Activated CD4-positive, alpha-beta memory T cell treated with anti-CD3 and anti-CD28 coated beads for 36 hours (primary cell): ENCODE measurements at regions not wholly inside any gene's neighbourhood (a gene's known extent, or its start where the extent isn't known, plus 50 kb on each side); places are given as distances from the start of the nearest gene placed in this dataset.
"Not testable (repeated sequence)": the region's sequence is repeated elsewhere in the genome, so short reads cannot be mapped to it uniquely, and the experiment has no call there.

Experiments used
- CTCF ChIA-PET: fragments of 350-600 bp; sonication (Branson Sonifier 250); formaldehyde crosslinking; loops from one replicate; lab custom pipeline; 2021; ENCODE audit warnings: antibody characterized with exemption, inconsistent platforms; lab: Charles Lee
- POLR2A ChIA-PET: fragments of 350-600 bp; sonication (Branson Sonifier 250); formaldehyde crosslinking; loops from one replicate; lab custom pipeline; 2021; ENCODE audit warnings: antibody characterized with exemption; lab: Charles Lee
- DNase-seq: peaks from one replicate; pipeline ENCODE4 v3.0.0-alpha.2; 2020
- H3K27ac Mint-ChIP-seq: one replicate; pipeline ENCODE4 v1.8.0; 2021; ENCODE audit warnings: mixed read lengths
- H3K27me3 Mint-ChIP-seq: one replicate; pipeline ENCODE4 v1.8.0; 2021; ENCODE audit warnings: mixed read lengths
- H3K36me3 Mint-ChIP-seq: one replicate; pipeline ENCODE4 v1.8.0; 2021; ENCODE audit warnings: mixed read lengths
- H3K4me1 Mint-ChIP-seq: one replicate; pipeline ENCODE4 v1.8.0; 2021; ENCODE audit warnings: low read depth, mixed read lengths
- H3K4me3 Mint-ChIP-seq: one replicate; pipeline ENCODE4 v1.8.0; 2021; ENCODE audit warnings: mild to moderate bottlenecking, mixed read lengths
- H3K9me3 Mint-ChIP-seq: one replicate; pipeline ENCODE4 v1.8.0; 2021; ENCODE audit warnings: mixed read lengths
- intact Hi-C: fragments of 100-400 bp; cut with micrococcal nuclease; formaldehyde crosslinking; loops from one replicate; pipeline ENCODE4 v1.15.1; 2023

DNA sequence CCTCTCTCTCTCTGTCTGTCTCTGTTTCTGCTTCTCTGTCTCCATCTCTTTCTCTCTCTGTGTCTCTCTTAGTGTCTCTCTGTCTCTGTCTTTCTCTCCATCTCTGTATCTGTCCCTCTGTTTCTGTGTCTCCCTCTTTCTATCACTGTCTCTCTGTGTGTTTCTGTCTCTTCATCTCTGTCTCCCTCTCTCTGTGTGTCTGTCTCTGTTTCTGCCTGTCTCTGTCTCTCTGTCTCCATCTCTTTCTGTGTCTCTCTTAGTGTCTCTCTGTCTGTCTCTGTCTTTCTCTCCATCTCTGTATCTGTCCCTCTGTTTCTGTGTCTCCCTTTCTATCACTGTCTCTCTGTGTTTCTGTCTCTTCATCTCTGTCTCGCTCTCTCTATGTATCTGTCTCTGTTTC, 125.4 kb upstream of the TPTE start:
- POLR2A ChIA-PET, H3K9me3 Mint-ChIP-seq, CTCF ChIA-PET, DNase-seq, H3K36me3 Mint-ChIP-seq, H3K27me3 Mint-ChIP-seq, H3K27ac Mint-ChIP-seq, H3K4me1 Mint-ChIP-seq, H3K4me3 Mint-ChIP-seq, intact Hi-C loops: not testable (repeated sequence)

DNA sequence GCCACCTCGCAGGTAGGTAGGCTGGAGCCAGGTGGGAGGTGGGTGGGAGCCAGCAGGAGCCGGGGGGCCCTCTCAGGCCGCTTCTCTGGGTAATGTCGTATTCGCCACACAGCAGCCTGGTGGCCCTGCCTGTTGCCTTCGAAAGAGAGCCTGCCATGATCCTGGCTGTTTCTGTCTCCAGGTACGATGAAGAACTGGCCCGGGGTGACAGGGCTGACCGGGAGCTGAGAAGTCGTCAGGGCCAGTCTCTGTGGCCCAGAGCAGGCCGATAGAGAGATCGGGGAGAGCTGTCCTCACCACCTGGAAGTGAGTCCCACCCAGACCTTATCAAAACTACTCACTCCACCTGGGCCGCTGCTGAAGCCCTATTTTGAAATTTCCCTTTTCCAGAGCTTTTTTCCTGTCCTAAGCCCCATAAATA, 123.9 kb upstream of the TPTE start:
- H3K9me3 Mint-ChIP-seq, H3K27ac Mint-ChIP-seq, H3K27me3 Mint-ChIP-seq, DNase-seq, intact Hi-C loops, POLR2A ChIA-PET, CTCF ChIA-PET, H3K4me3 Mint-ChIP-seq, H3K4me1 Mint-ChIP-seq, H3K36me3 Mint-ChIP-seq: not testable (repeated sequence)

DNA sequence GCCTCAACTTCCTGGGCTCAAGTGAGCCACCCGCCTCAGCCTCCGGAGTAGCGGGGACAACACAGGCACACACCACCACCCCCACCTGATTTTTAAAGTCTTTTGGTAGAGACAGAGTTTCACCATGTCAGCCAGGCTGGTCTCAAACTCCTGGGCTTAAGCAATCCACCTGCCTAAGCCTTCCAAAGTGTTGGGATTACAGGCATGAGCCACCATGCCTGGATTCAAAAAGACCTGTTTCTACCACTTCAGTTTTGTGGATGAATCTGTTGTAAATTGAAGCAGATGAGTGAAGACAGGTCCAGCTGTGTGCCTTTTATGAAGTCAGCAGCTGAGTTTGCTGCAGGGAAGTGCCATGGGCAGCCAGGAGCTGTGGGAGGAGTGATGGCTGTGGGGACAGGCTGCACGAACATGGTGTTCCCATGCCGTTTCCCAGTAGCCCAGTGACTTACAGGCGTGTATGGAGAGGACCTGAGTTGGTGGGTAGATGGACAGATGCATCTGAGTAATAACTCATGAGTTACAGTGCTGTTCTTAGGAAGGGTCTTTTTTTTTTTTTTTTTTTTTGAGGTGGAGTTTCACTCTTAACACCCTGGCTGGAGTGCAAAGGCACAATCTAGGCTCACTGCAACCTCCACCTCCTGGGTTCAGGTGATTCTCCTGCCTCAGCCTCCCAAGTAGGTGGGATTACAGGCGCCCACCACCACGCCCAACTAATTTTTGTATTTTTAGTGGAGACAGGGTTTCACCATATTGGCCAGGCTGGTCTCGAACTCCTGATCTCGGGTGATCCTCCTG, 122.5 kb upstream of the TPTE start:
- POLR2A ChIA-PET, H3K27me3 Mint-ChIP-seq, H3K9me3 Mint-ChIP-seq, H3K4me1 Mint-ChIP-seq, DNase-seq, H3K27ac Mint-ChIP-seq, CTCF ChIA-PET, H3K36me3 Mint-ChIP-seq, intact Hi-C loops, H3K4me3 Mint-ChIP-seq: not testable (repeated sequence)

GRCh38 chr21:10400622-10401361, 120.6 kb upstream of the TPTE start:
- peaks cover 17% of the 10 kb centered on the region for H3K9me3 Mint-ChIP-seq
- DNase-seq, CTCF ChIA-PET, H3K27me3 Mint-ChIP-seq, H3K27ac Mint-ChIP-seq, H3K36me3 Mint-ChIP-seq, intact Hi-C loops, POLR2A ChIA-PET, H3K4me1 Mint-ChIP-seq, H3K4me3 Mint-ChIP-seq: not testable (repeated sequence)

DNA sequence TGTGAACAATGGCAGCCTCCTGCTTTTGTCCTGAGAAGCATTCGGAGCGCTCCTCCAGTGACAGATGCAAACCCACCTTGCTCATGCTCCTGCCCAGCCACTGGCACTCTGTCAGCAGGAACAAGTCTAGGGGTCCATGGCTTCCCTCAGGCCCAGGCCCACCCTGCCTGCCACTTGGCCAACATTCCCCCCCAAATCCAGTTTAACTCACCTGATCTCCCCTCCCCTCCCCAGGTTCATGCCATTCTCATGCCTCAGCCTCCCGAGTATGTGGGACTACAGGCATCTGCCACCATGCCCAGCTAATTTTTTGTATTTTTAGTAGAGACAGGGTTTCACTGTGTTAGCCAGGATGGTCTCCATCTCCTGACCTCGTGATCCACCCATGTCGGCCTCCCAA, 118.9 kb upstream of the TPTE start:
- H3K27ac Mint-ChIP-seq, H3K4me3 Mint-ChIP-seq, H3K4me1 Mint-ChIP-seq, intact Hi-C loops, H3K27me3 Mint-ChIP-seq, H3K36me3 Mint-ChIP-seq, DNase-seq, POLR2A ChIA-PET, CTCF ChIA-PET: not testable (repeated sequence)
- peaks cover 21% of the 10 kb centered on the region for H3K9me3 Mint-ChIP-seq

- DNase-seq, H3K4me3 Mint-ChIP-seq, H3K27me3 Mint-ChIP-seq, H3K27ac Mint-ChIP-seq, CTCF ChIA-PET, POLR2A ChIA-PET, intact Hi-C loops, H3K4me1 Mint-ChIP-seq, H3K36me3 Mint-ChIP-seq: not testable (repeated sequence)
- peaks cover 17% of the 10 kb centered on the region for H3K9me3 Mint-ChIP-seq
Observed at GRCh38 chr21:10405331-10405730, 116.1 kb upstream of the TPTE start.

DNA sequence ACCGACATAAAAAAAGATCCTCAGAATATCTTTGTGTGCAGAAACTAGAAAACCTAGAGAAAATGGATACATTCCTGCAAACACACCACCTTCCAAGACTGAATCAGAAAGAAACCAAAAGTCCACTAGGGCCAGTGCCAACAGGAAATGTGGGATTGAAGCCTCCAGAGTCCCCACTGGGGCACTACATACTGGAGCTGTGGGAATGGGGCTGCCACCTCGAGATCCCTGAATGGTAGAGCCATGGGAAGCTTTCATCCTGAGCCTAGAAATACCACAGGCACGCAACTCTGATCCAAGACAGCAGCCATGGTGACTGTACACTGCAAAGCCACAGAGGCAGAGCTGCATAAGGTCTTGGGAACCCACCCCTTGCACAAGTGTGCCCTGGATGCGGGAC, 111.6 kb upstream of the TPTE start:
- not testable (repeated sequence) for H3K27me3 Mint-ChIP-seq

DNA sequence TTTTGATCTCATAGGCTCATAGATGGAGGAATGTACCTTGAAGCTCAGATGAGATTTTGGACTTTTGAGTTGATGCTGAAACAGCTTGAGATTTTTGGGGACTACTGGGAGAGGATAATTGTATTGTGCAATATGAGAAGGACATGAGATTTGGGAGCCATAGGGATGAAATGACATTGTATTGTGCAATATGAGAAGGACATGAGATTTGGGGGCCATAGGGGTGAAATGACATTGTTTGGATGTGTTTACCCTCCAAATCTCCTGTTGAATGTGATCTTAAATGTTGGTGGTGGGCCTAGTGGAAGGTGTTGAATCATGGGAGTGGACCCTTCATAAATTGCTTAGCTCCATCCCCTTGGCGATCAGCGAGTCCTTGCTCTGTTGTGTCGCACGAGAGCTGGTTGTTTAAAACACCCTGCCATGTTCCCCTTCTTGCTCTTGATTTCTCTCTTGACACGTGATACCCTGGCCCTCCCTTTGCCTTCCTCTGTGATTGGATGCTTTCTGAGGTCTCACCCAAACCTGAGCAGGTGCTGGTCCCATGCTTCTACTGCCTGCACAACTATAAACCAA, 110.9 kb upstream of the TPTE start:
- H3K9me3 Mint-ChIP-seq, CTCF ChIA-PET, H3K27ac Mint-ChIP-seq, H3K36me3 Mint-ChIP-seq, H3K27me3 Mint-ChIP-seq, DNase-seq, POLR2A ChIA-PET, H3K4me3 Mint-ChIP-seq, intact Hi-C loops, H3K4me1 Mint-ChIP-seq: not testable (repeated sequence)

More for the DNA sequence above, 111.6 kb upstream of the TPTE start:
- DNase-seq, H3K4me3 Mint-ChIP-seq, H3K27ac Mint-ChIP-seq, POLR2A ChIA-PET, CTCF ChIA-PET, H3K36me3 Mint-ChIP-seq, H3K4me1 Mint-ChIP-seq, intact Hi-C loops: not testable (repeated sequence)
- H3K9me3 Mint-ChIP-seq, result peaks cover 11% of the 10 kb centered on the region

- H3K27me3 Mint-ChIP-seq, CTCF ChIA-PET, H3K4me3 Mint-ChIP-seq, H3K9me3 Mint-ChIP-seq, intact Hi-C loops, DNase-seq, POLR2A ChIA-PET, H3K27ac Mint-ChIP-seq, H3K4me1 Mint-ChIP-seq, H3K36me3 Mint-ChIP-seq: not testable (repeated sequence)
Observed at GRCh38 chr21:10411776-10412526, 109.4 kb upstream of the TPTE start.

GRCh38 chr21:10412928-10413246, 108.5 kb upstream of the TPTE start:
- POLR2A ChIA-PET, H3K27ac Mint-ChIP-seq, H3K9me3 Mint-ChIP-seq, intact Hi-C loops, H3K4me3 Mint-ChIP-seq, H3K4me1 Mint-ChIP-seq, DNase-seq, H3K36me3 Mint-ChIP-seq, H3K27me3 Mint-ChIP-seq, CTCF ChIA-PET: not testable (repeated sequence)

DNA sequence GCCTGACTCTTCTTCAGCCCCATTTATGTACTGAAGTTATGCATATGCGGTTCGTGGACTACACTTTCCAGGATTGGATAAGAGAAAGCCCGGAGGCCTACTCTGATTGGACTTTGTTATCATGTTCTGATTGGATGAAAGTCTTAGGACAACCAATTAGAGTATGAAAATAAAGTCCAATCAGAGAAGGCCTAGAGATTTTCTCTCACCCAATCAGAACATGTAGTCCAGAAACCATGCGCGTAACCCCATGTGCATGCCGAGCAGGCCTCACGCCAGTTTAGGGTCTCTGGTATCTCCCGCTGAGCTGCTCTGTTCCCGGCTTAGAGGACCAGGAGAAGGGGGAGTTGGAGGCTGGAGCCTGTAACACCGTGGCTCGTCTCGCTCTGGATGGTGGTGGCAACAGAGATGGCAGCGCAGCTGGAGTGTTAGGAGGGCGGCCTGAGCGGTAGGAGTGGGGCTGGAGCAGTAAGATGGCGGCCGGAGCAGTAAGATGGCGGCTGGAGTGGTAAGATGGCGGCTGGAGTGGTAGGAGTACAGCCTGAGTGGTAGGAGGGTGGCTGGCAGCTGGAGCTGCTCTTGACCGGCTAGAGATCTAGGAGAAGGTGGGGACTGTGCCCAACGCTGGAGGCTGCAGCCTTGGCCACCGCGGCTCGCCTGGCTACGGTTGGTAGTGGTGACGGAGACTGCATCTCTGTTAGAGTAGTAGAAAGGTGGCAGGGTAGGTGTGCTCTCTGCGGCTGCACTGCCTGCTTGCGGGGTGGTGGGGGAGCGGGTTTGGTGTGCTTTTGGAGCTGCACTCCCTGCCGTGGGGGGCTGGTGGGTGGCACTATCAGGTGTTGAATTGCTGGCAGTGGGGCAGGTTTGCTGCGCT, 107.9 kb upstream of the TPTE start:
- H3K4me1 Mint-ChIP-seq, H3K27ac Mint-ChIP-seq, H3K27me3 Mint-ChIP-seq, POLR2A ChIA-PET, CTCF ChIA-PET, H3K4me3 Mint-ChIP-seq, DNase-seq, H3K9me3 Mint-ChIP-seq, intact Hi-C loops, H3K36me3 Mint-ChIP-seq: not testable (repeated sequence)
